CD14-positive monocyte (primary cell): ENCODE measurements at regions not wholly inside any gene's neighbourhood (a gene's known extent, or its start where the extent isn't known, plus 50 kb on each side); places are given as distances from the start of the nearest gene placed in this dataset.

ENCODE experiments used
- DNase-seq, 3 donors: peaks; one replicate each; pipeline ENCODE4 v3.0.0-alpha.2; 2011 to 2022
- H2AFZ ChIP-seq: 2 replicates; pipeline ENCODE4 v1.6.0; 2012; ENCODE audit warnings: mild to moderate bottlenecking, low read depth, low read length, inconsistent platforms; ENCODE audit not compliant: insufficient read depth, poor library complexity, severe bottlenecking
- H3K27ac ChIP-seq, 2 donors: 1 replicate in 1 of 2; 2 replicates in 1 of 2; pipeline ENCODE4 v1.5.1; 2012 to 2013; ENCODE audit warnings: low read length in 2 of 2, control low read depth in 1 of 2, inconsistent platforms in 1 of 2, low read depth in 1 of 2, mild to moderate bottlenecking in 1 of 2
- H3K27me3 ChIP-seq, 2 donors: one replicate each; pipeline versions ENCODE4 v1.6.0 to v1.6.1; 2011 to 2013; ENCODE audit warnings: low read length in 2 of 2; ENCODE audit not compliant: control insufficient read depth in 2 of 2, insufficient read depth in 2 of 2
- H3K36me3 ChIP-seq, 2 donors: replicated peaks in 1 of 2; 1 replicate in 1 of 2; 2 replicates in 1 of 2; pipeline versions ENCODE4 v1.5.1 to v1.6.1; 2012 to 2013; ENCODE audit warnings: low read length in 2 of 2, control low read depth in 1 of 2, inconsistent platforms in 1 of 2, mild to moderate bottlenecking in 1 of 2; ENCODE audit not compliant: insufficient read depth in 2 of 2, control insufficient read depth in 1 of 2
- H3K4me1 ChIP-seq, 2 donors: 1 replicate in 1 of 2; 2 replicates in 1 of 2; pipeline versions ENCODE4 v1.5.1 to v1.6.1; 2012 to 2013; ENCODE audit warnings: low read length in 2 of 2, control low read depth in 1 of 2, inconsistent platforms in 1 of 2, mild to moderate bottlenecking in 1 of 2, moderate library complexity in 1 of 2; ENCODE audit not compliant: insufficient read depth in 2 of 2, control insufficient read depth in 1 of 2
- H3K4me2 ChIP-seq: replicated peaks from 2 replicates; pipeline ENCODE3; 2012; ENCODE audit warnings: low read length, moderate library complexity, mild to moderate bottlenecking; ENCODE audit not compliant: poor library complexity, severe bottlenecking; ENCODE audit errors: extremely low read depth
- H3K4me3 ChIP-seq, 3 experiments: fragments of 200-600 bp in 1 of 3; sonication (generic) in 1 of 3; replicated peaks in 1 of 3; 1 replicate in 2 of 3; 2 replicates in 1 of 3; pipeline ENCODE4 v1.5.1; 2011 to 2013; ENCODE audit warnings: low read length in 3 of 3, mild to moderate bottlenecking in 3 of 3, control low read depth in 2 of 3, low read depth in 2 of 3, inconsistent platforms in 1 of 3, moderate library complexity in 1 of 3
- H3K79me2 ChIP-seq: 2 replicates; pipeline ENCODE4 v1.6.0; 2012; ENCODE audit warnings: mild to moderate bottlenecking, control low read depth, inconsistent platforms, low read length, moderate library complexity; ENCODE audit not compliant: insufficient read depth
- H3K9ac ChIP-seq: 2 replicates; pipeline ENCODE4 v1.6.0; 2017; ENCODE audit warnings: low read length, mild to moderate bottlenecking; ENCODE audit not compliant: insufficient read depth, poor library complexity, severe bottlenecking
- H3K9me3 ChIP-seq, 2 donors: replicated peaks in 1 of 2; 1 replicate in 1 of 2; 2 replicates in 1 of 2; pipeline versions ENCODE4 v1.5.1 to v1.6.1; 2012 to 2013; ENCODE audit warnings: low read length in 2 of 2, control low read depth in 1 of 2; ENCODE audit not compliant: control insufficient read depth in 1 of 2, insufficient read depth in 1 of 2
- H4K20me1 ChIP-seq: 2 replicates; pipeline ENCODE4 v1.6.0; 2012; ENCODE audit warnings: mild to moderate bottlenecking, low read length, control low read depth, moderate library complexity; ENCODE audit not compliant: insufficient read depth
- H3K27ac Mint-ChIP-seq, 7 donors: one replicate each; pipeline ENCODE4 v1.8.0; 2020; ENCODE audit warnings: mild to moderate bottlenecking in 7 of 7, mixed read lengths in 7 of 7, moderate library complexity in 6 of 7, inconsistent platforms in 2 of 7
- H3K27me3 Mint-ChIP-seq, 3 donors: one replicate each; pipeline ENCODE4 v1.8.0; 2021 to 2022; ENCODE audit warnings: low read depth in 3 of 3, mild to moderate bottlenecking in 3 of 3, mixed read lengths in 3 of 3, moderate library complexity in 3 of 3, inconsistent platforms in 1 of 3
- H3K36me3 Mint-ChIP-seq, 2 donors: one replicate each; pipeline ENCODE4 v1.8.0; 2020; ENCODE audit warnings: mixed read lengths in 2 of 2, inconsistent platforms in 1 of 2, mild to moderate bottlenecking in 1 of 2
- H3K4me1 Mint-ChIP-seq: one replicate; pipeline ENCODE4 v1.8.0; 2020; ENCODE audit warnings: mild to moderate bottlenecking, mixed read lengths
- H3K4me3 Mint-ChIP-seq, 2 donors: one replicate each; pipeline ENCODE4 v1.8.0; 2020; ENCODE audit warnings: mild to moderate bottlenecking in 2 of 2, mixed read lengths in 2 of 2, moderate library complexity in 1 of 2
- H3K9me3 Mint-ChIP-seq, 7 donors: one replicate each; pipeline ENCODE4 v1.8.0; 2020 to 2022; ENCODE audit warnings: mixed read lengths in 7 of 7, mild to moderate bottlenecking in 6 of 7, moderate library complexity in 6 of 7, inconsistent platforms in 2 of 7
- WGBS: methylation state at CpG from one replicate; pipeline ENCODE4 v1.1.5; 2013; ENCODE audit warnings: missing lambda C conversion rate; ENCODE audit not compliant: insufficient coverage; 5-methylcytosine and 5-hydroxymethylcytosine counted together
- intact Hi-C, 2 donors: fragments of 100-400 bp; cut with micrococcal nuclease; formaldehyde crosslinking; loops; one replicate each; pipeline versions ENCODE4 v1.15.0 to v1.15.1; 2023
- TF ChIP-seq, protein P1 (sequence below): fragments of 200-600 bp; IDR thresholded peaks from one replicate; pipeline ENCODE4 v1.8.0; 2022; ENCODE audit warnings: antibody characterized with exemption, mild to moderate bottlenecking

DNA sequence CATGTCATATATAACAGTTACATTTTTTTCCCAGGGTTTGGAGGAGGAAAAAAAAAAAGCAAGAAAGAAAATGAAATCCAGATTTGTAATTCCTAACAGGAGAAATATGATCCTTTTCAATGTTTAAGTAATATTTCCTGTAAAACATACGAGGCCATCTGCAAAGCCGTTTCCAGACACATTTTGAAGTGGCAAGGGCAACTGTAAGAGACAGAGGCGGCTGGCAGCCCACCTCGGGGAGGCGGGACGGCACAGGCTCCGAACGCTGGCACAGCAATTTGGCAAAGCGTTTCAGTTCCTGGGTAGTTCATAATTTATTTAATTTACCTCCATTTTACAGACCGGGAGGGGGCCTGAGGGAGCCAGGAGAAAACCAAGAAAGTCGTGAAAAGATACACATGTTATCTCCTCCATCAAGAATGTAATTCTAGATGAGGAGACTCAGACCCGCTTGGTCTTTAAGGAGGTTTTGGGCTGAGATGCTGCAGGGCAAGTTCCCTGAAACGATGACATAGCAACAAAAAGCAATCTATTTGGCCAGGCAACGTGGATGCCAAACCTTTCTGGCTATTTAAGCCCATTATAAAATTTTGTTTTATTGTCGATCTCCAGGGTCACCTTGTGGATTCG is 448.5 kb upstream of the MKI67 start:
- Histone ChIP-seq H2AFZ (no peak overlapping the region), H3K4me2 (no peak overlapping the region), H3K79me2 (no peaks in the 10 kb centered on the region), H3K9me3 (no peaks in the 10 kb centered on the region), H3K27me3 (no peaks in the 10 kb centered on the region), H4K20me1 (no peaks in the 10 kb centered on the region), H3K4me3 (no peak overlapping the region), H3K27ac (no peak overlapping the region), H3K4me1 (no peaks in the 10 kb centered on the region), H3K36me3 (no peaks in the 10 kb centered on the region), H3K9ac (no peak overlapping the region)
- no peak overlapping the region for H3K4me3 Mint-ChIP-seq
- no peak overlapping the region for H3K27ac Mint-ChIP-seq
- intact Hi-C loops = no loop called here
- TF ChIP-seq, protein P1, sequence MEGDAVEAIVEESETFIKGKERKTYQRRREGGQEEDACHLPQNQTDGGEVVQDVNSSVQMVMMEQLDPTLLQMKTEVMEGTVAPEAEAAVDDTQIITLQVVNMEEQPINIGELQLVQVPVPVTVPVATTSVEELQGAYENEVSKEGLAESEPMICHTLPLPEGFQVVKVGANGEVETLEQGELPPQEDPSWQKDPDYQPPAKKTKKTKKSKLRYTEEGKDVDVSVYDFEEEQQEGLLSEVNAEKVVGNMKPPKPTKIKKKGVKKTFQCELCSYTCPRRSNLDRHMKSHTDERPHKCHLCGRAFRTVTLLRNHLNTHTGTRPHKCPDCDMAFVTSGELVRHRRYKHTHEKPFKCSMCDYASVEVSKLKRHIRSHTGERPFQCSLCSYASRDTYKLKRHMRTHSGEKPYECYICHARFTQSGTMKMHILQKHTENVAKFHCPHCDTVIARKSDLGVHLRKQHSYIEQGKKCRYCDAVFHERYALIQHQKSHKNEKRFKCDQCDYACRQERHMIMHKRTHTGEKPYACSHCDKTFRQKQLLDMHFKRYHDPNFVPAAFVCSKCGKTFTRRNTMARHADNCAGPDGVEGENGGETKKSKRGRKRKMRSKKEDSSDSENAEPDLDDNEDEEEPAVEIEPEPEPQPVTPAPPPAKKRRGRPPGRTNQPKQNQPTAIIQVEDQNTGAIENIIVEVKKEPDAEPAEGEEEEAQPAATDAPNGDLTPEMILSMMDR = no peak
- no peaks in the 10 kb centered on the region for H3K4me1 Mint-ChIP-seq
- no peaks in the 10 kb centered on the region for H3K36me3 Mint-ChIP-seq
- WGBS = 80% methylated on average over 1 of the region's 16 CpGs
- no peak for DNase-seq
- peaks cover 0 to 4% (median 0%) of the 10 kb centered on the region in 7 donors for H3K9me3 Mint-ChIP-seq
- H3K27me3 Mint-ChIP-seq = peaks cover 2 to 13% (median 2%) of the 10 kb centered on the region in 3 donors

DNA sequence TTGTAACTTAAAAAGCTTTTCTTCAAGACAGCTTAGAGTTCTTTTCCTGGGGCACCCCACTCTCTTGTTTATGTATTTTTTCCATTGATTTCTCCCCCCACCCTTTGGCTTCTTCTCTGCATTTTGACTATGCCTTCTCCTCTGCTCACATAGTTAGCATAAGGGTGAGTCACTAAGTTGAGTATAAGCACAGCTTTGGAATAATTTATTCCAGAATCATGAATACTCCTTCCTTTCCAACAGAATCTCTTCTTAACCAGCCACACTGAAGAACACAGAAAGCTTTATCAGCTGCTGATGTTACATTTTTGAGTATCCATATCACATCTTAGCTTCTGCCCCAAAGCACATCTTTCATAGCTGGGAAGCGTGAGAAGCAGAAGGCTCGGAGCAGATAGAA is 449.5 kb upstream of the MKI67 start:
- no peak for DNase-seq
- WGBS = no CpG with 5 or more reads among the region's 2 CpGs
- H3K4me2 ChIP-seq = no peak overlapping the region
- no peaks in the 10 kb centered on the region for H4K20me1 ChIP-seq
- no peaks in the 10 kb centered on the region for H3K36me3 Mint-ChIP-seq
- no peak overlapping the region for H3K27ac ChIP-seq
- peaks cover 2 to 13% (median 2%) of the 10 kb centered on the region in 3 donors for H3K27me3 Mint-ChIP-seq
- H3K9me3 ChIP-seq = no peaks in the 10 kb centered on the region
- no peaks in the 10 kb centered on the region for H3K79me2 ChIP-seq
- no peak overlapping the region for H3K4me3 ChIP-seq
- H3K27ac Mint-ChIP-seq = no peak overlapping the region
- H3K4me3 Mint-ChIP-seq = no peak overlapping the region
- H3K4me1 ChIP-seq = no peaks in the 10 kb centered on the region
- H3K9ac ChIP-seq = no peak overlapping the region
- H3K4me1 Mint-ChIP-seq = no peaks in the 10 kb centered on the region
- no peaks in the 10 kb centered on the region for H3K27me3 ChIP-seq
- peaks cover 0 to 4% (median 0%) of the 10 kb centered on the region in 7 donors for H3K9me3 Mint-ChIP-seq
- no peak overlapping the region for H2AFZ ChIP-seq
- TF ChIP-seq, protein P1 = no peak
- H3K36me3 ChIP-seq = no peaks in the 10 kb centered on the region
- intact Hi-C loops = no loop called here
